ENCODE measurements at regions not wholly inside any gene's neighbourhood (a gene's known extent, or its start where the extent isn't known, plus 50 kb on each side); places are given as distances from the start of the nearest gene placed in this dataset.
"Not testable (repeated sequence)": the region's sequence is repeated elsewhere in the genome, so short reads cannot be mapped to it uniquely, and the experiment has no call there.

GRCh38 chr16:79938575-79938974 is 338.0 kb upstream of the MAF start:
- Histone ChIP-seq H3K79me2 (ENCODE audit: control insufficient read depth, insufficient read depth, low read length) (no peaks in the 10 kb centered on the region), H4K20me1 (ENCODE audit: control insufficient read depth, insufficient read depth, low read length, poor library complexity, severe bottlenecking) (no peaks in the 10 kb centered on the region), H3K4me3 (ENCODE audit: control extremely low read depth in 1 of 5, extremely low read depth in 1 of 5, insufficient read depth in 1 of 5, low read depth in 2 of 5, low read length in 4 of 5) (no peak overlapping the region), H2AFZ (ENCODE audit: insufficient read depth, low read depth, low read length, poor library complexity, severe bottlenecking) (no peak overlapping the region), H3K4me2 (replicated peaks; ENCODE audit: low read depth, low read length, poor library complexity, severe bottlenecking) (no peak overlapping the region), H3K36me3 (replicated peaks in 1 of 2; ENCODE audit: control extremely low read depth in 1 of 2, control insufficient read depth in 1 of 2, extremely low read depth in 1 of 2, insufficient read depth in 2 of 2, low read length in 1 of 2) (no peaks in the 10 kb centered on the region), H3K27me3 (replicated peaks in 1 of 4; ENCODE audit: control extremely low read depth in 1 of 4, control insufficient read depth in 3 of 4, insufficient read depth in 4 of 4, low read length in 3 of 4) (no peaks in the 10 kb centered on the region), H3K9me3 (ENCODE audit: control extremely low read depth in 1 of 3, control insufficient read depth in 2 of 3, insufficient read depth in 1 of 3, low read length in 2 of 3) (no peaks in the 10 kb centered on the region), H3K27ac (ENCODE audit: low read length in 2 of 2) (no peak overlapping the region), H3K9ac (ENCODE audit: low read length) (no peak overlapping the region), H3K4me1 (ENCODE audit: control insufficient read depth in 2 of 2, insufficient read depth in 2 of 2, low read length in 2 of 2) (no peaks in the 10 kb centered on the region)
- ChIA-PET POLR2A (no interaction called here), CTCF (no interaction called here)
- H3K27me3 Mint-ChIP-seq, result no peaks in the 10 kb centered on the region
- H3K4me3 Mint-ChIP-seq, result no peak overlapping the region
- DNase-seq (no peak), ATAC-seq (ENCODE audit: low read depth) (no peak)
- no peak for TF ChIP-seq EZH2 (IDR thresholded peaks at IDR 0.05; ENCODE audit: borderline replicate concordance, insufficient read depth, low read depth, low read length, poor library complexity, severe bottlenecking)
- TF ChIP-seq, protein P1, sequence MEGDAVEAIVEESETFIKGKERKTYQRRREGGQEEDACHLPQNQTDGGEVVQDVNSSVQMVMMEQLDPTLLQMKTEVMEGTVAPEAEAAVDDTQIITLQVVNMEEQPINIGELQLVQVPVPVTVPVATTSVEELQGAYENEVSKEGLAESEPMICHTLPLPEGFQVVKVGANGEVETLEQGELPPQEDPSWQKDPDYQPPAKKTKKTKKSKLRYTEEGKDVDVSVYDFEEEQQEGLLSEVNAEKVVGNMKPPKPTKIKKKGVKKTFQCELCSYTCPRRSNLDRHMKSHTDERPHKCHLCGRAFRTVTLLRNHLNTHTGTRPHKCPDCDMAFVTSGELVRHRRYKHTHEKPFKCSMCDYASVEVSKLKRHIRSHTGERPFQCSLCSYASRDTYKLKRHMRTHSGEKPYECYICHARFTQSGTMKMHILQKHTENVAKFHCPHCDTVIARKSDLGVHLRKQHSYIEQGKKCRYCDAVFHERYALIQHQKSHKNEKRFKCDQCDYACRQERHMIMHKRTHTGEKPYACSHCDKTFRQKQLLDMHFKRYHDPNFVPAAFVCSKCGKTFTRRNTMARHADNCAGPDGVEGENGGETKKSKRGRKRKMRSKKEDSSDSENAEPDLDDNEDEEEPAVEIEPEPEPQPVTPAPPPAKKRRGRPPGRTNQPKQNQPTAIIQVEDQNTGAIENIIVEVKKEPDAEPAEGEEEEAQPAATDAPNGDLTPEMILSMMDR (IDR thresholded peaks at IDR 0.05), result no peak
- WGBS (ENCODE audit: insufficient coverage), result no CpG with 5 or more reads among the region's 4 CpGs
- no peaks in the 10 kb centered on the region for H3K9me3 Mint-ChIP-seq (ENCODE audit: insufficient read depth)
- no peaks in the 10 kb centered on the region for H3K4me1 Mint-ChIP-seq
- intact Hi-C loops (cut with micrococcal nuclease), result no loop called here
- no peak overlapping the region for H3K27ac Mint-ChIP-seq

- H3K79me2 ChIP-seq (ENCODE audit: control insufficient read depth, insufficient read depth, low read length); H3K4me1 Mint-ChIP-seq; H3K27ac Mint-ChIP-seq; H3K4me3 Mint-ChIP-seq; ATAC-seq (ENCODE audit: low read depth); DNase-seq; H3K27ac ChIP-seq (ENCODE audit: low read length in 2 of 2); H3K4me2 ChIP-seq (replicated peaks; ENCODE audit: low read depth, low read length, poor library complexity, severe bottlenecking); H3K27me3 ChIP-seq (replicated peaks in 1 of 4; ENCODE audit: control extremely low read depth in 1 of 4, control insufficient read depth in 3 of 4, insufficient read depth in 4 of 4, low read length in 3 of 4); H3K4me3 ChIP-seq (ENCODE audit: control extremely low read depth in 1 of 5, extremely low read depth in 1 of 5, insufficient read depth in 1 of 5, low read depth in 2 of 5, low read length in 4 of 5); H3K4me1 ChIP-seq (ENCODE audit: control insufficient read depth in 2 of 2, insufficient read depth in 2 of 2, low read length in 2 of 2); H3K36me3 ChIP-seq (replicated peaks in 1 of 2; ENCODE audit: control extremely low read depth in 1 of 2, control insufficient read depth in 1 of 2, extremely low read depth in 1 of 2, insufficient read depth in 2 of 2, low read length in 1 of 2); H4K20me1 ChIP-seq (ENCODE audit: control insufficient read depth, insufficient read depth, low read length, poor library complexity, severe bottlenecking); H2AFZ ChIP-seq (ENCODE audit: insufficient read depth, low read depth, low read length, poor library complexity, severe bottlenecking); H3K9me3 ChIP-seq (ENCODE audit: control extremely low read depth in 1 of 3, control insufficient read depth in 2 of 3, insufficient read depth in 1 of 3, low read length in 2 of 3); H3K9ac ChIP-seq (ENCODE audit: low read length); intact Hi-C loops (cut with micrococcal nuclease); H3K9me3 Mint-ChIP-seq (ENCODE audit: insufficient read depth); H3K27me3 Mint-ChIP-seq; POLR2A ChIA-PET: not testable (repeated sequence)
- CTCF ChIA-PET, result interaction anchor here (0.6 kb wide), 1 partner anchor 25 kb away, joined by 4 read pairs; no protein-coding TSS in a partner anchor
Observed at GRCh38 chr16:79937671-79938070, 337.1 kb upstream of the MAF start.
